Neural crest cell (in vitro differentiated cells): ENCODE measurements at regions not wholly inside any gene's neighbourhood (a gene's known extent, or its start where the extent isn't known, plus 50 kb on each side); places are given as distances from the start of the nearest gene placed in this dataset.

Source experiments
- DNase-seq: peaks from one replicate; pipeline ENCODE4 v3.0.0; 2021; ENCODE audit warnings: low read depth, mixed read lengths, low spot score
- H3K27ac Mint-ChIP-seq: one replicate; pipeline ENCODE4 v1.8.0; 2021; ENCODE audit warnings: mild to moderate bottlenecking, mixed read lengths; ENCODE audit not compliant: unreplicated experiment
- H3K27me3 Mint-ChIP-seq: 2 replicates; pipeline ENCODE4 v1.8.0; 2021; ENCODE audit warnings: low read depth, mild to moderate bottlenecking, mixed read lengths
- H3K36me3 Mint-ChIP-seq: 2 replicates; pipeline ENCODE4 v1.8.0; 2021; ENCODE audit warnings: low read depth, mild to moderate bottlenecking, mixed read lengths
- H3K4me1 Mint-ChIP-seq: 2 replicates; pipeline ENCODE4 v1.8.0; 2021; ENCODE audit warnings: mixed read lengths
- H3K4me3 Mint-ChIP-seq: one replicate; pipeline ENCODE4 v1.8.0; 2021; ENCODE audit warnings: mild to moderate bottlenecking, mixed read lengths
- H3K9me3 Mint-ChIP-seq: 2 replicates; pipeline ENCODE4 v1.8.0; 2021; ENCODE audit warnings: mixed read lengths
- CTCF ChIP-seq: fragments of 200-600 bp; sonication (generic); conservative IDR thresholded peaks from 2 replicates; pipeline ENCODE4 v1.5.0; 2021; ENCODE audit warnings: antibody characterized with exemption, mild to moderate bottlenecking

GRCh38 chr10:64502936-64503335 is 981.7 kb downstream of the REEP3 start:
- DNase-seq = no peak
- no peak for TF ChIP-seq CTCF
- Mint-ChIP-seq H3K4me3 (no peak overlapping the region), H3K27me3 (no peaks in the 10 kb centered on the region), H3K9me3 (peaks cover 2% of the 10 kb centered on the region), H3K36me3 (no peaks in the 10 kb centered on the region), H3K27ac (no peak overlapping the region), H3K4me1 (no peaks in the 10 kb centered on the region)

GRCh38 chr10:64503429-64503828 is 982.2 kb downstream of the REEP3 start:
- no peaks in the 10 kb centered on the region for H3K36me3 Mint-ChIP-seq
- TF ChIP-seq CTCF = no peak
- H3K4me3 Mint-ChIP-seq = no peak overlapping the region
- H3K4me1 Mint-ChIP-seq = no peaks in the 10 kb centered on the region
- H3K27me3 Mint-ChIP-seq = no peaks in the 10 kb centered on the region
- H3K9me3 Mint-ChIP-seq = peaks cover 2% of the 10 kb centered on the region
- no peak overlapping the region for H3K27ac Mint-ChIP-seq
- no peak for DNase-seq

GRCh38 chr10:64505501-64505900 is 984.3 kb downstream of the REEP3 start:
- Mint-ChIP-seq H3K4me1 (no peaks in the 10 kb centered on the region), H3K27me3 (no peaks in the 10 kb centered on the region), H3K4me3 (no peak overlapping the region), H3K9me3 (peaks cover 2% of the 10 kb centered on the region), H3K27ac (no peak overlapping the region), H3K36me3 (no peaks in the 10 kb centered on the region)
- TF ChIP-seq CTCF = no peak
- DNase-seq = no peak

GRCh38 chr10:64506963-64507362 is 985.8 kb downstream of the REEP3 start:
- TF ChIP-seq CTCF = no peak
- no peak overlapping the region for H3K27ac Mint-ChIP-seq
- no peaks in the 10 kb centered on the region for H3K4me1 Mint-ChIP-seq
- no peak for DNase-seq
- H3K27me3 Mint-ChIP-seq = no peaks in the 10 kb centered on the region
- H3K4me3 Mint-ChIP-seq = no peak overlapping the region
- no peaks in the 10 kb centered on the region for H3K36me3 Mint-ChIP-seq
- H3K9me3 Mint-ChIP-seq = peaks cover 2% of the 10 kb centered on the region

- no peak overlapping the region for H3K4me3 Mint-ChIP-seq
- no peak overlapping the region for H3K27ac Mint-ChIP-seq
- no peaks in the 10 kb centered on the region for H3K36me3 Mint-ChIP-seq
- H3K9me3 Mint-ChIP-seq = no peaks in the 10 kb centered on the region
- H3K4me1 Mint-ChIP-seq = no peaks in the 10 kb centered on the region
- no peak for DNase-seq
- no peaks in the 10 kb centered on the region for H3K27me3 Mint-ChIP-seq
- no peak for TF ChIP-seq CTCF
Measured at GRCh38 chr10:64507651-64508028, 986.4 kb downstream of the REEP3 start.

- no peaks in the 10 kb centered on the region for H3K4me1 Mint-ChIP-seq
- no peaks in the 10 kb centered on the region for H3K36me3 Mint-ChIP-seq
- DNase-seq = no peak
- H3K9me3 Mint-ChIP-seq = no peaks in the 10 kb centered on the region
- no peaks in the 10 kb centered on the region for H3K27me3 Mint-ChIP-seq
- H3K4me3 Mint-ChIP-seq = no peak overlapping the region
- H3K27ac Mint-ChIP-seq = no peak overlapping the region
- no peak for TF ChIP-seq CTCF
Measured at GRCh38 chr10:64508029-64508661, 986.9 kb downstream of the REEP3 start.
